ENCODE measurements at regions not wholly inside any gene's neighbourhood (a gene's known extent, or its start where the extent isn't known, plus 50 kb on each side); places are given as distances from the start of the nearest gene placed in this dataset.

GRCh38 chr6:138651491-138651890, 122.1 kb upstream of the CCDC28A start (continued):
- TF ChIP-seq, protein P1, sequence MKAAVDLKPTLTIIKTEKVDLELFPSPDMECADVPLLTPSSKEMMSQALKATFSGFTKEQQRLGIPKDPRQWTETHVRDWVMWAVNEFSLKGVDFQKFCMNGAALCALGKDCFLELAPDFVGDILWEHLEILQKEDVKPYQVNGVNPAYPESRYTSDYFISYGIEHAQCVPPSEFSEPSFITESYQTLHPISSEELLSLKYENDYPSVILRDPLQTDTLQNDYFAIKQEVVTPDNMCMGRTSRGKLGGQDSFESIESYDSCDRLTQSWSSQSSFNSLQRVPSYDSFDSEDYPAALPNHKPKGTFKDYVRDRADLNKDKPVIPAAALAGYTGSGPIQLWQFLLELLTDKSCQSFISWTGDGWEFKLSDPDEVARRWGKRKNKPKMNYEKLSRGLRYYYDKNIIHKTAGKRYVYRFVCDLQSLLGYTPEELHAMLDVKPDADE (IDR thresholded peaks at IDR 0.05) = no peak
- no peak for TF ChIP-seq EZH2phosphoT487 (IDR thresholded peaks at IDR 0.05; ENCODE audit: unreplicated experiment)
- TF ChIP-seq ZNF114 (CRISPR knock-in tag; IDR thresholded peaks at IDR 0.05) = no peak
- no peak for TF ChIP-seq REST (IDR thresholded peaks at IDR 0.05; ENCODE audit: unreplicated experiment)
- no peak for TF ChIP-seq EZH2 (IDR thresholded peaks at IDR 0.05; ENCODE audit: low read depth, unreplicated experiment)

GRCh38 chr6:138652824-138653223, 120.7 kb upstream of the CCDC28A start:
- H3K4me3 ChIP-seq = no peak overlapping the region
- no peak for DNase-seq (ENCODE audit: low spot score)
- no peaks in the 10 kb centered on the region for H3K9me2 ChIP-seq (ENCODE audit: insufficient read depth)
- ATAC-seq = no peak
- no peak overlapping the region for H3K27ac ChIP-seq (ENCODE audit: low read depth)
- no peaks in the 10 kb centered on the region for H3K36me3 ChIP-seq (ENCODE audit: insufficient read depth)
- H3K4me1 Mint-ChIP-seq = peaks cover 25% of the 10 kb centered on the region
- peaks cover 12% of the 10 kb centered on the region for H3K79me2 ChIP-seq (replicated peaks; ENCODE audit: insufficient read depth)
- no peak overlapping the region for H2AFZ ChIP-seq
- H3K4me3 Mint-ChIP-seq = no peak overlapping the region
- H3K4me1 ChIP-seq (ENCODE audit: insufficient read depth) = no peaks in the 10 kb centered on the region
- H3K27ac Mint-ChIP-seq = peak overlapping the region; percentile 88; the same call in 1 of the 2 replicates
- H3K36me3 Mint-ChIP-seq (ENCODE audit: low read depth) = no peaks in the 10 kb centered on the region
- no peaks in the 10 kb centered on the region for H3K9me3 Mint-ChIP-seq
- no peaks in the 10 kb centered on the region for H3F3A ChIP-seq (replicated peaks; ENCODE audit: low read depth)
- H3K27me3 Mint-ChIP-seq (ENCODE audit: insufficient read depth, low read depth, poor library complexity) = no peaks in the 10 kb centered on the region
- H3K4me2 ChIP-seq = no peak overlapping the region
- H4K20me1 ChIP-seq (replicated peaks; ENCODE audit: insufficient read depth) = no peaks in the 10 kb centered on the region; the same call in 1 of the 2 replicates
- H3K27me3 ChIP-seq (ENCODE audit: insufficient read depth) = no peaks in the 10 kb centered on the region
- TF ChIP-seq CTCF (conservative IDR thresholded peaks at IDR 0.05; ENCODE audit: low read depth in 2 of 2) (no peak), CREB1 (CRISPR knock-in tag; IDR thresholded peaks at IDR 0.05; ENCODE audit: low read depth) (no peak), REST (IDR thresholded peaks at IDR 0.05; ENCODE audit: unreplicated experiment) (no peak)
- TF ChIP-seq, protein P1 (IDR thresholded peaks at IDR 0.05) = no peak

Measured in GM23338 (cell line).